ENCODE measurements at regions not wholly inside any gene's neighbourhood (a gene's known extent, or its start where the extent isn't known, plus 50 kb on each side); places are given as distances from the start of the nearest gene placed in this dataset.

GRCh38 chr5:107771926-107772325, 101.2 kb upstream of the EFNA5 start:
- H3K9ac ChIP-seq (ENCODE audit: insufficient read depth, low read length, poor library complexity, severe bottlenecking) = no peak overlapping the region
- H3K4me3 ChIP-seq (replicated peaks in 1 of 3; ENCODE audit: low read depth in 2 of 3, low read length in 3 of 3) = no peak overlapping the region
- no peaks in the 10 kb centered on the region for H3K27me3 Mint-ChIP-seq (ENCODE audit: low read depth in 3 of 3)
- no peak overlapping the region for H3K27ac ChIP-seq (ENCODE audit: low read depth in 1 of 2, low read length in 2 of 2)
- no peak for TF ChIP-seq CTCF (IDR thresholded peaks at IDR 0.05)
- no peaks in the 10 kb centered on the region for H3K4me1 ChIP-seq (ENCODE audit: control insufficient read depth in 1 of 2, insufficient read depth in 2 of 2, low read length in 2 of 2)
- H3K4me1 Mint-ChIP-seq = no peaks in the 10 kb centered on the region
- intact Hi-C loops (cut with micrococcal nuclease) = no loop called here
- H3K9me3 Mint-ChIP-seq = peaks cover 0 to 7% (median 0%) of the 10 kb centered on the region in 7 donors
- no peak overlapping the region for H2AFZ ChIP-seq (ENCODE audit: insufficient read depth, low read depth, low read length, poor library complexity, severe bottlenecking)
- no peaks in the 10 kb centered on the region for H3K36me3 Mint-ChIP-seq
- H3K9me3 ChIP-seq (replicated peaks in 1 of 2; ENCODE audit: control insufficient read depth in 1 of 2, insufficient read depth in 1 of 2, low read length in 2 of 2) = no peaks in the 10 kb centered on the region
- H3K36me3 ChIP-seq (replicated peaks in 1 of 2; ENCODE audit: control insufficient read depth in 1 of 2, insufficient read depth in 2 of 2, low read length in 2 of 2) = no peaks in the 10 kb centered on the region
- no peak overlapping the region for H3K4me2 ChIP-seq (replicated peaks; ENCODE audit: extremely low read depth, low read length, poor library complexity, severe bottlenecking)
- H4K20me1 ChIP-seq (ENCODE audit: insufficient read depth, low read length) = no peaks in the 10 kb centered on the region
- no peak for DNase-seq
- H3K79me2 ChIP-seq (ENCODE audit: insufficient read depth, low read length) = no peaks in the 10 kb centered on the region
- H3K4me3 Mint-ChIP-seq = no peak overlapping the region
- no peak overlapping the region for H3K27ac Mint-ChIP-seq
- no peaks in the 10 kb centered on the region for H3K27me3 ChIP-seq (ENCODE audit: control insufficient read depth in 2 of 2, insufficient read depth in 2 of 2, low read length in 2 of 2)

- Mint-ChIP-seq H3K4me3 (no peak overlapping the region), H3K4me1 (no peaks in the 10 kb centered on the region), H3K27ac (no peak overlapping the region), H3K9me3 (peaks cover 0 to 5% (median 0%) of the 10 kb centered on the region in 7 donors), H3K36me3 (no peaks in the 10 kb centered on the region), H3K27me3 (ENCODE audit: low read depth in 3 of 3) (no peaks in the 10 kb centered on the region)
- no peaks in the 10 kb centered on the region for H3K4me1 ChIP-seq (ENCODE audit: control insufficient read depth in 1 of 2, insufficient read depth in 2 of 2, low read length in 2 of 2)
- H3K27ac ChIP-seq (ENCODE audit: low read depth in 1 of 2, low read length in 2 of 2) = no peak overlapping the region
- no peak for DNase-seq
- H3K4me2 ChIP-seq (replicated peaks; ENCODE audit: extremely low read depth, low read length, poor library complexity, severe bottlenecking) = no peak overlapping the region
- intact Hi-C loops (cut with micrococcal nuclease) = no loop called here
- TF ChIP-seq CTCF (IDR thresholded peaks at IDR 0.05) = no peak
- H3K36me3 ChIP-seq (replicated peaks in 1 of 2; ENCODE audit: control insufficient read depth in 1 of 2, insufficient read depth in 2 of 2, low read length in 2 of 2) = no peaks in the 10 kb centered on the region
- H4K20me1 ChIP-seq (ENCODE audit: insufficient read depth, low read length) = no peaks in the 10 kb centered on the region
- no peaks in the 10 kb centered on the region for H3K27me3 ChIP-seq (ENCODE audit: control insufficient read depth in 2 of 2, insufficient read depth in 2 of 2, low read length in 2 of 2)
- no CpG with 5 or more reads among the region's 7 CpGs for WGBS (ENCODE audit: insufficient coverage)
- H3K9ac ChIP-seq (ENCODE audit: insufficient read depth, low read length, poor library complexity, severe bottlenecking) = no peak overlapping the region
- H3K9me3 ChIP-seq (replicated peaks in 1 of 2; ENCODE audit: control insufficient read depth in 1 of 2, insufficient read depth in 1 of 2, low read length in 2 of 2) = no peaks in the 10 kb centered on the region
- H3K79me2 ChIP-seq (ENCODE audit: insufficient read depth, low read length) = no peaks in the 10 kb centered on the region
- no peak overlapping the region for H3K4me3 ChIP-seq (replicated peaks in 1 of 3; ENCODE audit: low read depth in 2 of 3, low read length in 3 of 3)
- no peak overlapping the region for H2AFZ ChIP-seq (ENCODE audit: insufficient read depth, low read depth, low read length, poor library complexity, severe bottlenecking)
Measured at GRCh38 chr5:107770051-107770450, 99.3 kb upstream of the EFNA5 start.

Measured in CD14-positive monocyte (primary cell).